Stimulated activated memory B cell treated with anti-CD40 and anti-IgM and Interleukin-4, amounts not matched to agents 10 μg/mL and 1 μg/mL and 100 μg/mL, for 72 hours (primary cell): ENCODE measurements at regions not wholly inside any gene's neighbourhood (a gene's known extent, or its start where the extent isn't known, plus 50 kb on each side); places are given as distances from the start of the nearest gene placed in this dataset.

Experiments
- ATAC-seq: fragments of 150-1000 bp; cut with Tn5 transposase; 2 replicates; pipeline ENCODE4 v1.10.0; 2021
- H3K27ac Mint-ChIP-seq: one replicate; pipeline ENCODE4 v1.8.0; 2022; ENCODE audit warnings: mild to moderate bottlenecking, mixed read lengths
- H3K27me3 Mint-ChIP-seq: one replicate; pipeline ENCODE4 v1.8.0; 2022; ENCODE audit warnings: mixed read lengths
- H3K36me3 Mint-ChIP-seq: one replicate; pipeline ENCODE4 v1.8.0; 2022; ENCODE audit warnings: mixed read lengths
- H3K4me1 Mint-ChIP-seq: one replicate; pipeline ENCODE4 v1.8.0; 2022; ENCODE audit warnings: mixed read lengths
- H3K4me3 Mint-ChIP-seq: one replicate; pipeline ENCODE4 v1.8.0; 2022; ENCODE audit warnings: mild to moderate bottlenecking, moderate library complexity, mixed read lengths
- H3K9me3 Mint-ChIP-seq: one replicate; pipeline ENCODE4 v1.8.0; 2022; ENCODE audit warnings: mixed read lengths

GRCh38 chr9:129523943-129524581, 96.8 kb downstream of the C9orf50 start:
- Mint-ChIP-seq H3K27ac (no peak overlapping the region), H3K4me1 (no peaks in the 10 kb centered on the region), H3K4me3 (no peak overlapping the region), H3K27me3 (peaks cover 87% of the 10 kb centered on the region), H3K36me3 (peaks cover 12% of the 10 kb centered on the region), H3K9me3 (peaks cover 5% of the 10 kb centered on the region)
- no peak for ATAC-seq

- Mint-ChIP-seq H3K9me3 (peaks cover 9% of the 10 kb centered on the region), H3K27me3 (peaks cover 78% of the 10 kb centered on the region), H3K4me3 (no peak overlapping the region), H3K36me3 (peaks cover 2% of the 10 kb centered on the region), H3K4me1 (no peaks in the 10 kb centered on the region), H3K27ac (no peak overlapping the region)
- ATAC-seq: no peak
Observed at GRCh38 chr9:129522351-129522750, 98.5 kb downstream of the C9orf50 start.

GRCh38 chr9:129520082-129520481, 100.8 kb downstream of the C9orf50 start:
- H3K36me3 Mint-ChIP-seq: peaks cover 5% of the 10 kb centered on the region
- peaks cover 15% of the 10 kb centered on the region for H3K9me3 Mint-ChIP-seq
- no peak overlapping the region for H3K27ac Mint-ChIP-seq
- peaks cover 61% of the 10 kb centered on the region for H3K27me3 Mint-ChIP-seq
- no peak overlapping the region for H3K4me3 Mint-ChIP-seq
- ATAC-seq: no peak
- H3K4me1 Mint-ChIP-seq: no peaks in the 10 kb centered on the region

- H3K36me3 Mint-ChIP-seq: peaks cover 5% of the 10 kb centered on the region
- no peak overlapping the region for H3K4me3 Mint-ChIP-seq
- peaks cover 41% of the 10 kb centered on the region for H3K27me3 Mint-ChIP-seq
- peaks cover 20% of the 10 kb centered on the region for H3K9me3 Mint-ChIP-seq
- no peaks in the 10 kb centered on the region for H3K4me1 Mint-ChIP-seq
- no peak for ATAC-seq
- H3K27ac Mint-ChIP-seq: no peak overlapping the region
Observed at GRCh38 chr9:129518074-129518473, 102.8 kb downstream of the C9orf50 start.

GRCh38 chr9:129517006-129517405, 103.9 kb downstream of the C9orf50 start:
- peaks cover 30% of the 10 kb centered on the region for H3K27me3 Mint-ChIP-seq
- H3K27ac Mint-ChIP-seq: no peak overlapping the region
- peaks cover 20% of the 10 kb centered on the region for H3K9me3 Mint-ChIP-seq
- H3K4me3 Mint-ChIP-seq: no peak overlapping the region
- ATAC-seq: no peak
- peaks cover 5% of the 10 kb centered on the region for H3K36me3 Mint-ChIP-seq
- no peaks in the 10 kb centered on the region for H3K4me1 Mint-ChIP-seq

- ATAC-seq: no peak
- Mint-ChIP-seq H3K9me3 (peaks cover 20% of the 10 kb centered on the region), H3K36me3 (peaks cover 5% of the 10 kb centered on the region), H3K27me3 (peaks cover 10% of the 10 kb centered on the region), H3K27ac (no peak overlapping the region), H3K4me3 (no peak overlapping the region), H3K4me1 (no peaks in the 10 kb centered on the region)
Observed at GRCh38 chr9:129514891-129515290, 106.0 kb downstream of the C9orf50 start.

GRCh38 chr9:129514497-129514867, 106.4 kb downstream of the C9orf50 start:
- Mint-ChIP-seq H3K27me3 (peaks cover 14% of the 10 kb centered on the region), H3K4me1 (no peaks in the 10 kb centered on the region), H3K27ac (no peak overlapping the region), H3K4me3 (no peak overlapping the region), H3K9me3 (peaks cover 20% of the 10 kb centered on the region), H3K36me3 (peaks cover 5% of the 10 kb centered on the region)
- ATAC-seq: no peak

GRCh38 chr9:129513856-129514496, 106.9 kb downstream of the C9orf50 start:
- peaks cover 5% of the 10 kb centered on the region for H3K36me3 Mint-ChIP-seq
- no peak for ATAC-seq
- no peak overlapping the region for H3K4me3 Mint-ChIP-seq
- peaks cover 20% of the 10 kb centered on the region for H3K9me3 Mint-ChIP-seq
- no peaks in the 10 kb centered on the region for H3K4me1 Mint-ChIP-seq
- no peak overlapping the region for H3K27ac Mint-ChIP-seq
- peaks cover 19% of the 10 kb centered on the region for H3K27me3 Mint-ChIP-seq

GRCh38 chr9:129513282-129513681, 107.6 kb downstream of the C9orf50 start:
- no peak for ATAC-seq
- H3K9me3 Mint-ChIP-seq: peaks cover 16% of the 10 kb centered on the region
- peaks cover 5% of the 10 kb centered on the region for H3K36me3 Mint-ChIP-seq
- peaks cover 26% of the 10 kb centered on the region for H3K27me3 Mint-ChIP-seq
- no peak overlapping the region for H3K4me3 Mint-ChIP-seq
- H3K4me1 Mint-ChIP-seq: no peaks in the 10 kb centered on the region
- H3K27ac Mint-ChIP-seq: no peak overlapping the region

- ATAC-seq: no peak
- Mint-ChIP-seq H3K4me3 (no peak overlapping the region), H3K9me3 (peaks cover 9% of the 10 kb centered on the region), H3K4me1 (no peaks in the 10 kb centered on the region), H3K36me3 (peaks cover 5% of the 10 kb centered on the region), H3K27me3 (peaks cover 35% of the 10 kb centered on the region), H3K27ac (no peak overlapping the region)
Observed at GRCh38 chr9:129511285-129511900, 109.5 kb downstream of the C9orf50 start.

- H3K9me3 Mint-ChIP-seq: peaks cover 5% of the 10 kb centered on the region
- no peak for ATAC-seq
- H3K27me3 Mint-ChIP-seq: peaks cover 41% of the 10 kb centered on the region
Observed at GRCh38 chr9:129509533-129509928, 111.4 kb downstream of the C9orf50 start.

GRCh38 chr9:129507805-129508204, 113.1 kb downstream of the C9orf50 start:
- Mint-ChIP-seq H3K4me3 (no peak overlapping the region), H3K9me3 (no peaks in the 10 kb centered on the region), H3K27me3 (peaks cover 45% of the 10 kb centered on the region), H3K4me1 (peaks cover 7% of the 10 kb centered on the region), H3K36me3 (no peaks in the 10 kb centered on the region), H3K27ac (no peak overlapping the region)
- ATAC-seq: no peak

More at GRCh38 chr9:129509533-129509928, 111.4 kb downstream of the C9orf50 start:
- H3K36me3 Mint-ChIP-seq: no peaks in the 10 kb centered on the region
- H3K27ac Mint-ChIP-seq: no peak overlapping the region
- H3K4me1 Mint-ChIP-seq: peaks cover 5% of the 10 kb centered on the region
- no peak overlapping the region for H3K4me3 Mint-ChIP-seq

- Mint-ChIP-seq H3K27ac (no peak overlapping the region), H3K9me3 (no peaks in the 10 kb centered on the region), H3K27me3 (peaks cover 48% of the 10 kb centered on the region), H3K4me3 (no peak overlapping the region), H3K4me1 (peaks cover 7% of the 10 kb centered on the region), H3K36me3 (no peaks in the 10 kb centered on the region)
- ATAC-seq: no peak
Observed at GRCh38 chr9:129506892-129507291, 114.0 kb downstream of the C9orf50 start.

- no peak for ATAC-seq
- H3K36me3 Mint-ChIP-seq: no peaks in the 10 kb centered on the region
Observed at GRCh38 chr9:129506041-129506440, 114.9 kb downstream of the C9orf50 start.

GRCh38 chr9:129505270-129505902, 115.5 kb downstream of the C9orf50 start:
- H3K36me3 Mint-ChIP-seq: no peaks in the 10 kb centered on the region
- peaks cover 7% of the 10 kb centered on the region for H3K4me1 Mint-ChIP-seq
- peaks cover 53% of the 10 kb centered on the region for H3K27me3 Mint-ChIP-seq
- H3K27ac Mint-ChIP-seq: no peak overlapping the region
- no peaks in the 10 kb centered on the region for H3K9me3 Mint-ChIP-seq
- no peak for ATAC-seq
- no peak overlapping the region for H3K4me3 Mint-ChIP-seq

More at GRCh38 chr9:129506041-129506440, 114.9 kb downstream of the C9orf50 start:
- Mint-ChIP-seq H3K27me3 (peaks cover 53% of the 10 kb centered on the region), H3K9me3 (no peaks in the 10 kb centered on the region), H3K27ac (no peak overlapping the region), H3K4me1 (peaks cover 7% of the 10 kb centered on the region), H3K4me3 (no peak overlapping the region)
